H54 (cell line): ENCODE measurements at regions not wholly inside any gene's neighbourhood (a gene's known extent, or its start where the extent isn't known, plus 50 kb on each side); places are given as distances from the start of the nearest gene placed in this dataset.
"Not testable (repeated sequence)": the region's sequence is repeated elsewhere in the genome, so short reads cannot be mapped to it uniquely, and the experiment has no call there.

Experiments used
- DNase-seq: peaks from one replicate; pipeline ENCODE4 v3.0.0; 2011; ENCODE audit warnings: low spot score, mixed read lengths; ENCODE audit not compliant: insufficient read length
- FAIRE-seq: peaks from 3 replicates; lab custom pipeline; 2011; peaks lifted over from hg19 to GRCh38; lab: Jason Lieb, UNC
- POLR2A ChIP-seq: IDR thresholded peaks from 2 replicates; pipeline ENCODE4 v1.6.1; 2011; ENCODE audit warnings: low read depth, mild to moderate bottlenecking, low read length

GRCh38 chr13:44726778-44727177 is 150.6 kb upstream of the TSC22D1 start:
- TF ChIP-seq POLR2A, result no peak
- FAIRE-seq, result no peak

GRCh38 chr13:44726214-44726613 is 150.1 kb upstream of the TSC22D1 start:
- TF ChIP-seq POLR2A, result no peak
- no peak for DNase-seq
- no peak for FAIRE-seq

More at GRCh38 chr13:44726778-44727177, 150.6 kb upstream of the TSC22D1 start:
- DNase-seq, result no peak

- no peak for DNase-seq
- peak; percentile 68 for FAIRE-seq
- TF ChIP-seq POLR2A, result no peak
Measured at GRCh38 chr13:44719857-44720671, 143.9 kb upstream of the TSC22D1 start.

- DNase-seq (no peak), FAIRE-seq (no peak)
- TF ChIP-seq POLR2A, result no peak
Measured at GRCh38 chr13:44718467-44718866, 142.3 kb upstream of the TSC22D1 start.

GRCh38 chr13:44715287-44716230 is 139.4 kb upstream of the TSC22D1 start:
- FAIRE-seq (no peak), DNase-seq (no peak)
- TF ChIP-seq POLR2A, result no peak

- DNase-seq (peak; percentile 33), FAIRE-seq (peak; percentile 72)
- TF ChIP-seq POLR2A, result 0 out of 2 replicates have a peak, but pooled peaks have one; percentile 11
Measured at GRCh38 chr13:44713788-44714469, 137.8 kb upstream of the TSC22D1 start.

- FAIRE-seq, result no peak
- DNase-seq, result no peak
- TF ChIP-seq POLR2A, result no peak
Measured at GRCh38 chr13:44711706-44712105, 135.6 kb upstream of the TSC22D1 start.

- no peak for TF ChIP-seq POLR2A
- DNase-seq (peak; percentile 44), FAIRE-seq (peak; percentile 11)
Measured at GRCh38 chr13:44710576-44710975, 134.4 kb upstream of the TSC22D1 start.

- DNase-seq, result not testable (repeated sequence)
Measured at GRCh38 chr13:44704811-44705210, 128.7 kb upstream of the TSC22D1 start.

GRCh38 chr13:44703371-44703770 is 127.2 kb upstream of the TSC22D1 start:
- FAIRE-seq, result peak; percentile 81
- no peak for TF ChIP-seq POLR2A
- DNase-seq, result no peak

More at GRCh38 chr13:44704811-44705210, 128.7 kb upstream of the TSC22D1 start:
- not testable (repeated sequence) for FAIRE-seq

GRCh38 chr13:44698066-44698465 is 121.9 kb upstream of the TSC22D1 start:
- no peak for FAIRE-seq
- no peak for TF ChIP-seq POLR2A
- no peak for DNase-seq

- FAIRE-seq (no peak), DNase-seq (no peak)
- no peak for TF ChIP-seq POLR2A
Measured at GRCh38 chr13:44697058-44697457, 120.9 kb upstream of the TSC22D1 start.

- TF ChIP-seq POLR2A, result no peak
- no peak for DNase-seq
- FAIRE-seq, result no peak
Measured at GRCh38 chr13:44695520-44695919, 119.4 kb upstream of the TSC22D1 start.
